NCI-H226 (cell line): ENCODE measurements at regions not wholly inside any gene's neighbourhood (a gene's known extent, or its start where the extent isn't known, plus 50 kb on each side); places are given as distances from the start of the nearest gene placed in this dataset.

Experiments
- DNase-seq: peaks from one replicate; pipeline ENCODE4 v3.0.0-alpha.2; 2015

DNA sequence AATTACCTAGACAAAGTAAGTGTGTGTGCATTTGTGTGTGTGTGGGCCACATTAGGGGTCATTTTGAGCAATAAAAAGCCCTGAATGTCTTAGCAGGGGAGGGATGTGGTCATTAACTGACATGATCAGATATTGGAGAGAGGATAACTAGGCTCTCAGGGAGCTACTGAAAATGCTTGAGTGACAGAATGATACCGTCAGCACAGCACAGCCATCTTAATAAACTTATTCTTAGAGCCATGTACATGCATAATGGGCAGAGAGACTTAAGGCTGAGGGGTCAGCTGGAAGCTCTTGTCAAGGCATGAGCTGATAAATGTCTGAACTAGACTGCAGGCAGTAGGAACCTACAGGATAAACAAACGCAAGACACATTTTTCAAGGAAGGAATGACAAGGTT is 239.1 kb upstream of the NCAM1 start:
- DNase-seq = no peak

DNA sequence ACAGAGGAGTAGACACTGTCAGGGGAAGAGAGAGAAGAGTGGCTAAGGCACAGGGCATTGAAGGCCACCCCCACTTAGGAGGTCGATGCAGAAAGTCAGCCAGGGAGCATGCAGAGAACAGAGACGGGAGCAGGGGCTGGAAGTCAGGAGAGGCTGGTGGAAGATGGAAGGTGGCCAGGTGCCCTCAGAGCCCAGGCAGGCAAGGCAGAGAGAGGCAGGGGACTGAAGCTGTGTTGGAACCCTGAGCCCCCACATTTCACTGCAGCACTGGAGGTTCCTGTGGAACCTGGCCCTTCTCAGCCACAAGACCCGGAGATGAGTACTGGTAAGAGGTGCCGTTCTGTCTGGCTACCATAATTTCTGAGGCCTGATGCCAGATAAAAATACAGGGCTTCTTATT is 238.3 kb upstream of the NCAM1 start:
- DNase-seq = no peak

DNA sequence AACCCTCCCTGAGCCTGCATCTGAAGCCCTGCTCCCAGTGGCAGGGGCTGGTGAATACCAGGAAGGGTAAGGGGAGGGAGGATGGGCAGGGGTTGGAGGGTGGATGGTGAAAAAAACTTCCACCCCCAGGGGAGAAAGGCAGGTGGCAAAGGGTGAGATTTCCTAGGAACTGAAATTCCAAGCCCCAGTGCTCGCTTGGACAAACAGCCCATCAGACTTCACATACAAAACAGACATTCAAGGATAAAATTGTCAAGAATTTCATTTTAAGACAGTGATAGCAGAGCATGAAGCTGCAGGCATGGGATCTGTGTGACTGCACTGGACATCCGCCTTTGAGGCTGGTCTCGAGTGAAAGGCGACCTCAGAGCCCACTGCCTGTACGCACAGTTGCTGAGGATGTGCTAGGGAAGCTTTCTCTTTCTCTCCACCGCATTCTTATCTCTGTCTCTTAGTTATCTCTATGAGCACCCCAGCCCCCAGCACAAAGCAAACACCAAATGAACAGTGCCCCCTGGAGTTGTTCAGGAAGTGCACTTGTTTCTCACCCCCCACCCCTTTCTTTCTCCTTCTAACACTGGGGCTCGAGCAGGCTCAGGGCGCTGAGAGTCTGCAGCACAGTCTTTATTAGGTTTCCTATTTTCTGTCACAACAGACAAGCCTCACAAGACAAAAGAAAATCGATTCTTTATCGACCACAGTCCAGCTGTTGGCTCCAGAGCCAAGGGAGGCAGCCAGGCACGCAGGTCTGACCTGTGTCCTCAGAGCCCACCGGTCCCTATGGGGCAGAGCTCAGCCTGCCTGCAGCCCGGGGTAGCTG is 237.3 kb upstream of the NCAM1 start:
- DNase-seq = no peak

DNA sequence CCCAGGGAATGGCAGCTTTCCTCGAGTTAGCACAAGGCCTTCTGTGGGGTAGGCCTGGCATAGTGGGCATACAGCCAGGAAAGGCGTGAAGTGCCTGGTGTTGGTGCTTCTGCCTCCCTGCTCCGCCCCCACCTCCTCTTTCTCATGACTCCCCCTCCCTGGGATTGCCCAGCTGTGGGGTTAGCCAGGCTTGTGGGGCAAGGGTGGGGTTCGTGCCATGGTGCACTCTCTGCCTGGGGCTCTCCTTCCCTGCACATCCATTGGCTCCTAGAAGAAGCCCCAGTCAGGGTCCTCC is 236.8 kb upstream of the NCAM1 start:
- DNase-seq = no peak

DNA sequence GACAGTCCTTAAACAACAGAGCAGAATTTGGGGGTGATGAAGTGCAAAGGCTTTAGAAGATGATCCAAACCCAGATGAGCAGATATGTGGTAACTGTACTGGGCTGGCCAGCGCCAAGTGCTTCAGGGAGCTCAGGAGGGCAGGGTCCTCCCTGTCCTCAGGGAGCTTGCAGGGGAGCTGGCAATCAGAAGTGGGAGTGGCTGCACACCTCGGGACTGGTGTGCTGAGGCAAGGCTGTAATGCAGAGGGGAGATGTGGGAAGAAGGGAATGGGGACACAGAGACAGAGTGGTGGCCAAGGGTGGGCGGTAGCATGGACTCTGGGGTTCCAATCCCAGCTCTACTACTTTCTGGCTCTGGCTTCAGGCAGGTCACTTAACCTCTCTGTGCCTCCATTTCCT is 235.6 kb upstream of the NCAM1 start:
- no peak for DNase-seq

DNA sequence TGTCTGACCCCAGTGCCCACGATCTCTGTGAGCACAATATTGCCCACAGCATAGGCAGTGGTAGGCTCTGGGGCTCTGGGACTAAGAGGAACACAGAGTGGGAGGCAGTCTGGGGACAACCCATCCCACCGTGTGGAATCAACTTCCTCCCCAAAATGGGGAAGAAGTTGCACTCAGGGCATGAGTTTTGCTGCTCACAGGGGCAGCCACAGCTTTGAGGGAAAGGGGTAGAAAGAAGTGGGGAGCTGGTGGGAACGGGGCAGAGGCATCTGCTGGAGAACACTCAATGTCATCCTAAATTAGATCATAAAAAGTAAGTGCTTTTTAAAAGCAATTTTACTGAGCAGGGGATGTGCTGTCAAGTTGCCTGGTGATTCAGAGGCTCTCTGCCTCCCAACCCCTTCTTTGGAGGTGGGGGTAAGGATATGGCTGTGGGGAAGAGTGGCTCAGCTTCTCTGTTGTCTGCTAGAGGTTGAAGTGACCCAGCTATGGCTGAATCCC is 233.8 kb upstream of the NCAM1 start:
- DNase-seq = no peak

DNA sequence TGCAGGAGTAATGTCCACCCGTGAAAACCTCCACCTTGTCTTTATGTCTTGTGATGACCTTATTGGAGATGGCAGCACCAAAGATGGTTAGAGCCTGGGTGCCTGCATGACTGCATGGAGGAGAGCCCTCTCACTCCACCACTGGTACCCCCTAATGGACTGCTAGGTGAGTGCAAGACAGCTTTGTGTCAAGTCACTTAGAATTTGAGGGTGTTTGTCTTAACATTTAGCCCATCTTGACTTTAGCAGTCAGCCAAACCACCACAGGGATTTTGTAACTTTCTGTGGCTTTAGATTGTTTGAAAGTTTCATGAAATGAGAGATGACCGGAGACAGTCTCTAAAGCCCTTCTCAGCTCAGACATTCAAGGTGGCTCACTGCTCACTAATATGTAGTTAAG is 232.9 kb upstream of the NCAM1 start:
- DNase-seq = no peak

DNA sequence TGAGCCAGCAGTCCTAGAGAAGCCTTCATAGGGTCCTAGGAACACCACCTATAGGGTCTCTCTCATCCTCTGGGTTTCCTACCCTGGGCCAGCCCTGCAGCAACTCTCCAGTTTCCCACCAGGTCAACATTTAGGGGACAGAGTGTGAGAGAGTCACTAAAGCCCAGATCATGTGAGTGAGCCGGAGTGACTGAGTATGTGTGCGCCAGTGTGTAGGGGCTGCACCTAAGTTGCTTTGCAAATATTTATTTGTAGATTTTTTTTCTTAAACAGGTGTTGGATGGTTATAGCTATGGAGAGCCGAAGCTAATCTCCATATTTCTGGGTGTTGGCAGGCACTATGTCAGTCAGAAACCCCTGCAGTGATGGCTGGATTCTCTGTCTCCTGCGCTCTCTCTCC is 232.5 kb upstream of the NCAM1 start:
- no peak for DNase-seq

DNA sequence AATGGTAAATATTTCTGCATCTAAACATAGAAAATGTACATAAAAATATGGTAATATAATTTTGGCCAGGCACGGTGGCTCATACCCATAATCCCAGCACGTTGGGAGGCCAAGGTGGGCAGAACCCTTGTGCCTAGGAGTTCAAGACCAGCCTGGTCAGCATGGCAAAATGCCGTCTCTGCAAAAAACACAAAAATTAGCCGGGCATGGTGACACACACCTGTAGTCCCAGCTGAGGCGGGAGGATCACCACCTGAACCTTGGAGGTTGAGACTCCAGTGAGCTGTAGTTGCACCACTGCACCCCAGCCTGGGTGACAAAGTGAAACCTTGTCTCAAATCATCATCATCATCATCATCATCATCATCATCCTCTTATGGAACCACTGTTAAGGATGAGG is 230.6 kb upstream of the NCAM1 start:
- DNase-seq = no peak

DNA sequence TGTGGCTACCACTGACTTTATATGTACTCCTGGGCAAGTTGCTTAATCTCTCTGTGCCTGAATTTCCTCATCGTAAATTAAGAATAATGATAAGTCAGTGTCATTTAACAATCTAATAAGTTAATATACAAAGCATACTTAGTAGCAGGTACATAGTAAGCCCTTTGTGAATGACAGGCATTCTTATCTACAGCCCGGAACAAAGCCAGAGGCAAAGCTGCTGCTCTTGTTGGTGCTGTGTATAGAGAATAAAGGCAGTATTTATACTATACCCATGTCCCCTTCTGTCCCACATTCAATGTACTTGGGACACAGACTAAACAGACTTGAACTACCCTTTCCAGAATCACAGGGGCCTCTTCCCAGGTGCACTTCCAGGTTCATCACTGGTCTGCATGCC is 229.7 kb upstream of the NCAM1 start:
- DNase-seq = no peak

DNA sequence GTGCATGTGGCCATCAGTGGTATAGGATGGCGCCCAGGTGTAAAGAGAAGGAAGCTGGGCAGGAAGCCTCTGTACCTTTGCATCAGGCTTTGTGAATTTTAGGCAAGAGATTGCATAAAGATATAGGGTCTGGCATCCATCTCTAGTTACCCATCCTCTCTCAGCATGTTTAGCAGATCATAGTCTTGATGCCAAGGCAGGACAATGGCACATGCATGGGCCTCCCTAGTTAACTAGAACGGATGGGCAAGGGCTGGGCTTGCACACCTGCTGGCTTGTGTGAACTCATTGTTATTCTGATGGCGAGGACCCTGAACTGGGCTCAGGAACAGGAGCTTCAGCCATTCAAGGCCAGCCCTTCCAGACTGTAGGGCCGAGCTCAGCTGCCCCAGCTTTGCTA is 229.2 kb upstream of the NCAM1 start:
- DNase-seq = no peak

DNA sequence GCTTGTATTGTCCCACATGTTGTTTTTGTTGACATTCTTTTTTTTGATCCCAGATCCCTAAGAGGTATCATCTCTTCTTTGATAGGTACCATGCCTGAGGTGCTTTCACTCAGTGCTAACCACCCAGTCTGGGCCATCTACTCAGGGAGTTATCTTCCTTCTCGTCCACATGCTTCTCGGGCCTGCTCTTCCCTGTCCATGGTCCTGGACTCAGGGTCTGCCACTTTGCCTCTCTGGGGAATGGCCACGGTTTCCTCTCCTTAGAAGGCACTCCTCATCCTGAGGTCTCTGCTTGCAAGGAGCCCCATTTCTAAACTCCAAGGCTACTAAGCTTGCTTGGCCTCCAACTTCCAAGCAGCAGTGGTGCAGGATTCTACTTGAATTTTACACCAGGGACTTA is 227.0 kb upstream of the NCAM1 start:
- DNase-seq = no peak

DNA sequence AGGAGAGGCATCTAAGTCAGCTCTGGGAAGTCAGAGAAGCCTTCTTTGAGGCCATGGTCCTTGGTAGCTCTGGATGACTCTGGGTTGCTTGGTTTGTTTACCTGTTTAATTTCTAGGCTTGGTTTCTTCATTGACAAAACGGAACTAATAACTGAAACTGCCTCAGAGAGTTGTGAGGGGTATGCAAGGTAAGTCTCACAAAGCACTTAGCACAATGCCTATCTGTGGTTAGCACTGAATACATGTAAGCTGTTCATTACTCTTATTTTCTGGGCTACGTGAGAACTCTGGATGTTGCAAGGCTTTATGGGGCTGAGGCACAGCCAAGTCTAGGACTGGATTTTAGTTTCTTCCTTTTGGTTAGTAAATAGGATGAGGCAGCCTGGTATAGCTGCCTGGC is 225.8 kb upstream of the NCAM1 start:
- DNase-seq = no peak

DNA sequence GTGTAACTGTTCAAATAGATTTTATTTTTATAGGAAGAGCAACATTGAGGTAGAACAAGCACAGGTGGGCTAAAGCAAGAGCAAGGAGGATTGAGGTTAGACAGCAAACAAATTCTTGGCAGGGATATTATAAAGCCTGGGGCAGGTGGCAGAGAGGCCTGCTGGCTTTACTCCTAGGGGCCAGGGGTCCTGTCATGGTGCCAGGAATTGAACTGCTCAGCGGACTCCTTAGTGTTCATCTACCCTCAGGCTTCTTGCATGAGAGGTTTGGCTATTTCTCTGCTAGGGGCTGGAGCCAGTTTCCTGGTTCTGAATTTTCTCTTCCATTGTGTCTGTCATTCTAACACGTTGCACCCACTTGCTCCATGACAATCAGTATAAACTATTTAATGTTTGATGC is 217.2 kb upstream of the NCAM1 start:
- no peak for DNase-seq

DNA sequence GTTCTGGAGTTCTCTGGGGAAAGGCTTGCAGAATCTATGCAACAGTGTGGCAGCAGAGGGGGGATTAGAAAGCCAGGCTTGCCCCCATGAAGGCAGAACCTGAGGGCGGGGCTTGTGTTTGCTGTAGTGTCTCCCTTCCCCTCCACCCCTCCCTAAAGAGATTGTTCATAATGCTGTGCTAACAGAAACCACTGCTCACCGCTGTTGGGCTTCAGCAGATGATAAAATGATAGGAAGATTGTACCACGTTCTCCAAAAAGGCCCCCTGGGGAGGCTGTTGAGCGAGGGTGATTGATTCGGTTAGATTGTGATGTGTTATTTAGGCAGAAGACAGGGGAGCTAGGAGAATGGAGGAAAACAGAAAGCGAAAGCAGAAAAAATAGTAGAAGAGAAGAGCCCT is 215.2 kb upstream of the NCAM1 start:
- DNase-seq = no peak

DNA sequence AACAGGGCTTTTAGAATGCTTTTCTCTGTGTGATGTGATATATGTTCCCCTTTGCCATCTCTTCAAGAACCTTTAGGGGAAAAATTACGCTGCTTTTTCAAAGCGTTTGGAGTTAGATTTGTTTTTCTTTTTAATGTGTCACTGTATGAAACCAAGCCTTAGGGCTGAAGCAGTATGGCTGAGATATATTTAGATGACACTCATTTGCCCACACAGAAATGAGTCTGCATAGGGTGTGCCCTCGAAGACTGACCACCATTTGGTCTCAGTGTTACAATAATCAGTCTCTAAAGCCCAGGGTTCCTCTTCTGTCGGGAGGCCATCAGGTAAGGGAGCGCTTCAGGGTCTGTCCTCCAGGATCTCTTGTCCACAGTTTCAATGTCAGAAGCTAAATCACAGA is 213.0 kb upstream of the NCAM1 start:
- no peak for DNase-seq

DNA sequence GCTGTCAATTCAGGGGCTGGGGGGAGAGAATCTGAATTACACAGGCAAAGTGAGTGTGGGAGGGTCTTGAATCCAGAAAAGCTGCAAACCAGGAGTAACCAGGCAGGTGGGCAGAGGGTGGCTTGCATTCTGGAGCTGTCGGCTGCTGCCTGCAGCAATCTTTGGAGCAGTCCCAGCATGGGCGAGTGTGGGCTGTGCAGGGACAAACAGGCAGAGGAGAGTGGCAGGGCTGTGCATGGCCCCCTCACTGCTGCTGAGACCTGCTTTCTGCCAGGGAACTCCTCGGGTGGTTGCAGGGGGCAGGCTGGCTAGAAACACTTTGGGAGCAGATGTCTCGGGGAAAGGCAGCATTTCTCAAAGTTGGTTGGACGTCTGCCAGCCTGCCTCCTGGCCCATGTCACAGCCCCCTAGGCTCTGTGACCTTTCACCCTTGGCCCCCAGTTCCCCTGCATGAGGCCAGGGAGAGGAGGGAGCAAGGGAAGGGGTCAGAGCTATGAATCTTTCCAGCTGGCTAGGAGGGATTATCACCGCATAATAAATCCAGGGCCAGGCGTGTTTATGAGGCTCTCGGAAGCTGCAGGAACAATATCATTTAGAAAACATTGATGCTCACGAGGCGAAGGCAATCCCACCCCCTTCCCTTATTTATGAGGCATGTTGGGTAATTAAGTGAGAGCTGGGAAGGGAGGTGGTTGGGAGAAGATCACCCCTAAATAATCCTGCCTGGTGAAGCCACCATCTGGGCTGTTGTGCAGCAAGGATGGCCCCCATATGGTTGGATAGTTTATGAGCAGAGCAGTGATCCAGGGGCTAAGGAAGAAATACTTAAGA is 212.3 kb upstream of the NCAM1 start:
- DNase-seq = no peak

DNA sequence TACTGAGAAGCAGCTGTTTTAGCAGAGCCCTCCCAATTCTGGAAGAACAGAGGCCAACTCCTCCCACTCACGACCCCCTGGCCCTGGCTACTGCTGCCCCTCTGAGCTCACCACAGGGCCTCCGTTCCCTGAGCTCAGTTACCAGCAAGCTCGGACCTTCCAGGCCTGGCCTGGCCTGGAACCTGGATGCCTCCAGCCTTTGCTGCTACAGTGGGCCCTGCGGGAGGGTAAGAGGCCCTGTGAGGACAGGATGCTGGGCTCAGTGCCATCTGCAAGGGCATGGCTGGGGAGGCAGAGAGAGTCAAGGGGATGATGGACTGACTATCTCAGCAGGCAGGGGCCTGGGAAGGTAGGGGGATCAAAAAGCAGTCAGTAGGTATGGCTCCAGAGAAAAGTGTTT is 209.9 kb upstream of the NCAM1 start:
- DNase-seq = no peak

DNA sequence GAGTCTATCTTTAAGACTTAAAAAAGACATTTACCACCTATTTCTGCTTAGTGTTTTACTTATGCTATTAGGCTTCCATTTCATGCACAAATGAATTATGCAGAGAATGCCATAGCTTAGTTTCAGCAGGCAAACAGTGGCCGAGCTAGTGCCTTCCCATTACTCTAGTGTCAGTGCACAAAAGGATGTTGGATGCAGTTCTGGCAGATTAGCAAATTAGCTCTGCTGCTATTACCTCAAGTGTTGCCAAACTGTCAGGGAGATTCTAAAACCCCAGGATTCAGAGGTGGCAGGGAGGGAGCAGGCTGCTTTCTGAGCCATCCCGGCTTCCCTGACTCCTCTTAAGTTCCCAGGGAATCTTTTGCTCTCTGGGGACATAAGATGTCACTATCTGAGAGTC is 209.4 kb upstream of the NCAM1 start:
- no peak for DNase-seq

DNA sequence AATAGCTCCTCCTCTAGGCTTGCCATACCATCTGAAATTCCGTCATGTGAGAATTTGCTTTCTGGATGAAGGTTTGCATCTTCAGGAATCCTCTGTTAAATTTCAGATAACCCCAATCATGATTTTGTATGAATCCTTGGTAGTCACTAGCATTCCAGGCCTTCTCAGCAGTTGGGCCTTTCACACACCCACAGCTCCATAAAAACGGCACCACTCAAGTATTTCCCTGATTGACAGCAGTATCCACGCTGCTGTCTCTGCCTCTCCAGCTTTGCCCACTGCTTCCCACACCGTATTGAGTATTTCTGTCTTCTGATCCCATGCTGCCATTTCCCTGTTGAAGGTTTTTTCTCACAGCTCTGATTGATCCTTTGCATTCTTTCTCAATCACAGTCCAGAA is 208.7 kb upstream of the NCAM1 start:
- DNase-seq = no peak

DNA sequence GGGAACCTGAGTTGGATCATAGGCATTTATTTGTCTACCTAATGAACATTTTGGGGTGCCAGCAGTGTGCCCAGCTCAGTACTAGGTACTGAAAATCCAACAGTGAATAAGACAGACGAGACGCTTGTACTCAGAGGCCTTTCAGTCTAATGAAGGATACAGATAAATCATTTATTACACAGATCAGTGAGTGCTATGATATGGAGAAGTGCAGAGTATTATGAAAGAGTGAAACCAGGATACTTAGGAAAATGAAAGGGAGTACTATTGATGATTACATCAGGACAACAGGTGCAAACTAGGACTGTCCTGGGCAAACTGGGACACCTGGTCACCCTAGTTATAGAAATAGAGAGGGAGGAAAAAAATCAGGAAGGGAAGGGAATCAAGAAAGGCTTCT is 207.5 kb upstream of the NCAM1 start:
- DNase-seq = no peak

DNA sequence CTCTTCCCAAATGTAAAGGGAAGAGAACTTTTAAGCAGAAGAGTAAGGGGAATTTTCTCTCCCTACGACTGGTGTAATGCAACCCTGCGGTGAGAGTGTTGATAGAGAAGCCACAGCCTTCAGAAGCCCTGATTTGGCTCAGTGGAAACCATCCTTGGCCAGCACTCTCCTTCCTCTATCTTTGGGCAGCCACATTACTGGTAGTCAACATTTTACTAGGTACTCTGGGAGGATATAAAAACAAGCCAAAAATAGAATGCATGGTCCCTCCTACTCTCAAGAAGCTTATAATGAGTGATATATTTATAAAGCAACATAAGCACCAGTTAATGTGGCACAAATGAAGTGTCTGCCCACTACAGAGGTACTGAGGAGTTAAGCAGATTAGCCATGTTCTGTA is 201.8 kb upstream of the NCAM1 start:
- no peak for DNase-seq

DNA sequence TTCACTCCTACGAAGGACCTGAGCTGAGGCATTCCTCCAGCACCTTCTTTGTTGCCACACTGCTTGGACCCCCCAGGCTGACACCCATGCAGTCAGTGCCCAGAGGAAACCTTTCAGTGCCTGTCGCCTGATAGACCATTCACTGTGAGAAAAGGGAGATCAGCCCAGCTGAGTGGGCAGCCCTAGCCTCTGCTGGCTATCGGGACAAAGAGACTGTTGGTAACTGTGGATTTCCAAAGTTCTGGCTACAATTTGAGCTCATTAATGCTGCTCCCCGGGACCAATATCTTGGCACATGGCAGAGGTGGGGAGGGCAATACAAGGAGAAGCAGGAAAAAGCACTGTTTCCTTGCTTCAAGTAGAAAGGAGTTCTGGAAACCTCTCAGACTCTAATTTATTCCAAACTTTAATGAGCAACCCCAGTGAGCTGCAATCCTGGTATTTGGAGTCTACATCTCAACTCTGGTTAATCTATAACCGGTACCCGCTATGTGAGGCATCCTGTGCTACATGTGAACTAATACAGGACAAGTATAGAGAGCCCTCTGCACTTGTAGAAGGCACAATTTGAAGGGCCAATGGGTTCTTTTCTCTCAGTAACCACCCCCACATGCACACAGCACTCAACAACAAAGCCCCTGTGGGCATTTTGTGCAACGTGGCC is 200.7 kb upstream of the NCAM1 start:
- no peak for DNase-seq
